IPS-NIHi7 (cell line): ENCODE measurements at regions not wholly inside any gene's neighbourhood (a gene's known extent, or its start where the extent isn't known, plus 50 kb on each side); places are given as distances from the start of the nearest gene placed in this dataset.

Experiments
- DNase-seq: peaks from one replicate; pipeline ENCODE4 v3.0.0; 2012; ENCODE audit warnings: mixed read lengths; ENCODE audit errors: extremely low spot score

DNA sequence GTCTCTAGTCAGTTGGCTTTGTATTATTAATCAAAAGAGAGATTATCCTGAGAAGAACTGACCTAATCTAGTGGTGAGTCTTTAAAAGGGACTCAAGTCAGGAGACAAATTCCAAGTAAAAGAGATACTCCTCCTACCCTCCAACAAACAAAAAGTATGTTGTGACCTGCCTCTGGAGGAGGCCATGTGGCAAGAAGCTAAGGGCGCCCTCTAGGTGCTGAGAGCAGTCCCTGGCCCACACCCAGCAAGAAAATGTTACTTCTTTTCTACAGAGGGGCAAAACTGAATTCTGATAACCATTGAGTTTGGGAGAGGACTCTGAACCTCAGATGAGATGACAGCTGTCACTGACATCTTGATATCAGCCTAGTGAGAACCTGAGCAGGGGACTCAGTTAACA lies 953.6 kb upstream of the AGA start:
- DNase-seq = peak; percentile 34

DNA sequence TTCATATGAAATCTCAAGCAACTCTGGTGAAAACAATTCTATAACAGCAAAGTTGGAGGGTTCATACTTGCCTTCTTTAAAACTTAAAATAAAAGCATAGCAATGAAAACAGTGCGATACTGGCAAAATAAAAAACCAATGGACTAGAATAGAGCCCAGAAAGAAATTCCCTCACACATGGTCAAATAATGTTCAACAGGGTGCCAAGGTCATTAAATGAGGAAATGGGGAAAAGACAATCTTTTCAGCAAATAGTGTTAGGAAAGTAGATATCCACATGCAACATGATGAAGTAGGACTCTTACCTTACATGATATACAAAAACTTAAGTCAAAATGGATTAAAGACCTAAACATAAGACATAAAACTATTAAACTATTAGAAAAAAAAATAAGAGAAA lies 970.2 kb upstream of the AGA start:
- DNase-seq = no peak

DNA sequence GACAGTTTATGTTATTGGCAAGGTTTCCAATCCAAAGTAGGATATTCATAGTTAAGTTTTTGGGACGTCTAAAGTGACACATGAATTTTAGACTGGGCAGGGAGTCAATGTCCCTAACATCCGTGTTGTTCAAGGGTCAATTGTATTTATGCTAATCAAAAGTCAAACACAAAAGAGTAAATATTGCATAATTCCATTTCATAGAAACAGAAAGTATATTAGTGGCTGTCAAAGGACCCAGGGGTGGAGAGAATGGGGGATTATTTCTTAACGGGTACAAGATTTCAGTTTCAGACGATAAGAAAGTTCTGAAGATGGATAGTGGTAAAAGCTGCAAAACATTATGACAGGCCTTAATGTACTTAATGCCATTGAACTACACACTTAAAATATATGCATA lies 971.8 kb upstream of the AGA start:
- no peak for DNase-seq

DNA sequence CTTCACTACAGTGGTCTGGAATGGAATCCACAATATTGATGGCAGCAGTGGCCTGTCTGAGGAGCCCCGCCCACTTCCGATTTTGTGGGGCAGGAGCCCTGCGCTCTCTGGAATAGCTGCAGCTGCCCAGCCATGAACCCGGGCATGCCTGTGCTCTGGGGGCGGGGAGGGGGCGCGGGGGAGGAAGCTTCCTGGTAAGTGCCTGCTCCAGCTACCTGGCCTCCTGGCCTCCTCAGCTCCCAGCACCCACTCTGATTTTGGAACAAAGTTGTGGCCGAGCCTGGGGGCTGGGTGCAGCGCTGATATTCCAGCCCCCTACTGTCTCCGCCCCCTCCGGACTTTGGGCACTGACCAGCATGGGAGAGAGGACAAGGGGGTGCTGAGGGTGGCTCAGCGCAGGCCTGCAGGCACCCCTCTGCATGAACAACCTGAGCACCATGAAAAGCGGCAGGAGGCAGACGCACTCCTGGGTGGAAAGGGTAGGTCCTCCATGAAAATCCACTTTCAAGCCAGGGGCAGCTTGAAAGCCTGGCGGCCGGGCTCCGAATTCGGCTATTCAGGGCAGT lies 972.7 kb upstream of the AGA start:
- DNase-seq = no peak

DNA sequence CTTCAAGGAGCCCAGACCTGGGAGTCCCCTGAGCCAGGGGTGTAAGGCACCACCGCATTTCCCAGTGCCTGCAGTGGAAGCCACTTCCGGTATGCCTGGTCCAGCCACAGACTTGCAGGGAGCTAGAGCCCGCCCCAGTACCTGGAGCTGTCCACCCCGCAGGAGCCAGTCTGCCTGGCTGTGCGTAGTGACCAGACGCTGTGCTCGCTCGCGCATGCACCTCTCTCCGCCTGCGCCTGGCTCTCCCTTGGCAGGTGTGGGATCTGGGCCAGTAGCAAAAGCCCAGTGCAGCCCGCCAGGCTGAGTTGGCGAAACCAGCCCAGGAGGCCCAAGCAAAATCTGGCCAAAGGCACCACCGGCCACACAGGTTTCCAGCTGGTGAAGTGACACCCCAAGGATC lies 973.7 kb upstream of the AGA start:
- DNase-seq = no peak

DNA sequence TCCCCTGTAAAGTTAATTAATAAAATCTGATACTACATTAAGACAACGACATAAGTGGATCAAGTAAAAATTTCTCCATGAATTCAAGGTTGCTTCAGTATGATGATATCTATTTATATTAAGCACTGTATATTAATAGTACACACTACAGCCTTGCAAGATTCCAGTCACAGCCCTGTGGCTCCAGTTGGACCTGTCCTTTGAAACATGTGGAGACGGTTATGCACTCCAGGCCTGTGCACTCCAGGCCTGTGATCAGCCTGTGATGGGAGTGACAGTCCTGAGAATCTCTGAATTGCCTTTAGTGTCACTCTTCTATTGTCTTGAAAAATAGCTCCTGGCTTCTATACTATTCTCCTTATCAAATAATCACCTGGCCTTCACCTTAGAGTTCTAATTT lies 981.1 kb upstream of the AGA start:
- DNase-seq = no peak

DNA sequence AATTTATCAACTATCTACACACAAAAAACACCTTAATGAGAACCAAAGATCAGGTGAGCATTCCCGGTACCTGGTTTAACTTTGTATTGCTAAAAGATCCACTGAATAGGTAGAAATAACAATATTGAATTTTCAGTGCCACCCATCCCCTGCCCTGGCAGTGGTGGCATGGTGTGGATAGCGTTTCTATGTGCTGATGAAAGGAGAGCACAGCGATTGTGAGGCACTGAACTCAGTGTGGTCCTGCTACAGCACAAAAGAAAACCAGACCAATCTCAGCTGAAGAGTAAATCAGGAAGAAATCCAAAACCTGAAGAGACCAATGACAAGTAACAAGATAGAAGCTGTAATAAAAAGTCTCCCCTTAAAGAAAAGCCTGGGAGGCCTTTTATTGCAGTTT lies 984.6 kb upstream of the AGA start:
- DNase-seq = no peak

DNA sequence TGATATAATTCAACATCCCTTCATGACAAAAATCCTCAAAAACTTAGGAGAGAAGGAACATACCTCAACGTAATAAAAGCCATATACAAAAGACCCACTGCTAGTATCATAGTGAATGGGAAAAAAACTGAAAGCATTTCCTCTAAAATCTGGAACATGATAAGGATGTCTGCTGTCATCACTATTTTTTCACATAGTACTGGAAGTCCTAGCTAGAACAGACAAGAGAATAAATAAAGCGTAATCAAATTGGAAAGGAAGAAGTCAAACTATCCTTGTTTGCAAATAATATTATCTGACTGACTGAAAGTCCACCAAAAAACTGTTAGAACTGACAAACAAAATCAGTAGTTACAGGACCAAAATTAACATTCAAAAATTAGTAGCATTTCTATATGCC lies 985.4 kb upstream of the AGA start:
- DNase-seq = no peak

DNA sequence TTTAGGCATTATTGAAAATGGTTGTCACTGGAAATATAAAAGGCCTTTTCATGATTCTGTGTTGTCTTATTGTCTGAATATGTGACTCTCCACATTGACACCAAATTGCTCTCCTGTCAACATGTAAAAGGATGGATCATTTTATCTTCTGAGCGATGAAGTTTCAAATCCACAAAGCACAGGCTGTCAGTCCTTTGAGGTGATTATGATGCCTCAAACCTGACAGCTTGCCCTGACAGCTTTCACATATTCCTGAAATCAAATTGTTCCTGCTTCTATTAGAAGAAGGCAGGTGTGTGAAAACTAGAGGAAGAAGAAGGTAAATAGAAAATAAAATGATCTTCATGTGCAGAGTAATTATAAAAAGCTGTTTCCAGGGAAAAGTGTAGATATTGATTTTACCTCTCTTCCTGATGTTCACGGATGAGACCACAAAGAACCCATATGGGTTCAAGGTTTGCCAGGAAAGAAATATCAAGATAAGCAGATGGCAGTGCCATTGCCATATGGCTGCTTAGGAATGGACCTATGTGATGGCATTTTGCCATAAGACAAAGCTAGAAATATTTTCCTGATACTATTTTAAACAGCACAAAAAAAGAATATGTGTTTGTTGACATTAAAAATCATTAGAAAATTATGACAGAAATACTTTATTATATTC lies 1006.3 kb upstream of the AGA start:
- no peak for DNase-seq

DNA sequence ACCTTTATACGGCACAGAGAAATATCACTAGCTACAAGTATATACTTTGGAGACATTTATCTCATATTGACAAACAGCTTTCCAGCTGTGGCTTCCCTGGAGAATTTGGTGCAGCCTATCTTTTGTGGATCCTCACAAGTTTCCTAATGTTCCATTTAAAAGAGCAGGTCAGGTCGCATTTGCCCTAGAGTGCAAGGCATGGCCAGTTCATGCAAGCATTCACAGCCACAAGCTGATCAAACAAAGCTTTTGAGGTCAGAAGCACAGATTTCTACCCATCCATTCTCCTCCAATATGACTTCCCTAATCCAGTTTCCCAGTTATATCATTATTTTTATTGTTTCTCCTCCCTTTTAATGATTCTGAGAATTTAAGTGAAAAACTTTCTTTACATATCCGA lies 1008.4 kb upstream of the AGA start:
- no peak for DNase-seq

DNA sequence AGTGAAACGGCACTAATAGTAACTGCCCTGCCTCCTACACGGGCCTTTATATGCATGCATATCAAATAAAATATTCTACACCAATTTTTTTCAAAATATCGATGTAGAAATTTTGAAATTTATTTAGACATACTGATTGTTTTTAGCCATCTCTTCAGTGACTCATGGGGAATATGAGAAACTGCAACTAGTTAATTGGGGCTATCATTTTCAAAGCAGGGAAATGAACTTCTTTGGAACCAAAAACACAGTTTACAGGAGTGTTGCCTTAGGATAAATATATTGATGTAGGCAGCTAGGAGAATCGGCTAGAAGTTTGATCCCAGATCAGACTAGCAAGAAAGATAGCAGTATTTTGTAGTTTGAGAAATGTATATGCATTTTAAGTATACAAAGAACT lies 1010.8 kb upstream of the AGA start:
- DNase-seq = no peak

DNA sequence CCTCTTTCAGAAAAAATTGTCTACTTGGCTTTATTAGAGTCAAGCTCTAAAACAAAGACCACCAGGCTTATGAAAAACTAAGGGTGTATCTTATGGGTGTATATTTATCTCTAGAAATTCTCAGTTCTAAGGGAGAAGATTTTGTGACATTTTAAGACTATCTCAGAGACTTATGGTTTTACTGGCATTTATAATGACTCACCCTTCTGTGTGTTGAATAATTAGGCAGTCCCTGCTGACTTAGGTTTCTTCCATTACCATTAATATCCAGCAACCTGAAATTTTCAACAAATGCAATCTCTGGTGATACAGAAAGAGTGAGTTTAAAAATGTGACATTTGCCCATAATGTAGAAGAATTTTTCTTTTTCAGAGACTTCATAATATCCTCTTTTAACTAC lies 1015.0 kb upstream of the AGA start:
- DNase-seq = no peak

DNA sequence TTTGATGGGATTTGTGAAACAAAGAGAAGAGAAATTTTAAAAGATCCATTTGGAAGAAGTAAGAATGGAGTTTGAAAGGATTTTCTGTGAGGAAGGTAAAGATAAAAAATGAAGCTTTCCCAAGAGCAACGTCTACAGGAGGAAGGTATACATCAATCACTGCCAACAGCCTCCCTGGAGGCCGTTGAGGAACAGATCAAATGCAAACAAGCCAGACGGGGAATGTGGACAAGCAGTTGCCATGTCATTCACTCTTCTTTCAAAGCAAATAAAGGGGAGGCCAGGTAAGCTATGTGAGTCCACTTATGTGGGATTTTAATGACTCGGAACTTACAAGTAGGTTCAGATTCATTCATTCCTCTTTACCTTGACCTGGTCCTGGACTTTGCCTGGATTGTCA lies 1020.5 kb upstream of the AGA start:
- no peak for DNase-seq

DNA sequence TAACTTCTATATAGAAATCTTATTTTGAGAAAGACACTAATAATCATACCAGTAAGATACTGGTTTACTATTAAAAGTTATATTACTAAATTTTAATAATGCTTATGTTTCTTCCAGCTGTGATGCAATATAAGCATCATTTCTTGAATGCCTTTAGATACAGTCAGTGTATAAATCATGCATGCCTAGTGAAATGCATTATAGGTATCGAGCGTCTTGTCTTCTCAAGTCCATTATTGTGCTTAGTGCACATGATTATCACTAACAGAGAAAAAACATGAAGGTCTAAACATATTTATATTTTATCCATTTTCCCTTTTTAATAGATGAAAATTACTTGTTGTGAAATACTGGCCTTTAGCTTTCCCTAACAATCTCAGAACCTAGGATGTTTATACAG lies 1021.5 kb upstream of the AGA start:
- DNase-seq = no peak

DNA sequence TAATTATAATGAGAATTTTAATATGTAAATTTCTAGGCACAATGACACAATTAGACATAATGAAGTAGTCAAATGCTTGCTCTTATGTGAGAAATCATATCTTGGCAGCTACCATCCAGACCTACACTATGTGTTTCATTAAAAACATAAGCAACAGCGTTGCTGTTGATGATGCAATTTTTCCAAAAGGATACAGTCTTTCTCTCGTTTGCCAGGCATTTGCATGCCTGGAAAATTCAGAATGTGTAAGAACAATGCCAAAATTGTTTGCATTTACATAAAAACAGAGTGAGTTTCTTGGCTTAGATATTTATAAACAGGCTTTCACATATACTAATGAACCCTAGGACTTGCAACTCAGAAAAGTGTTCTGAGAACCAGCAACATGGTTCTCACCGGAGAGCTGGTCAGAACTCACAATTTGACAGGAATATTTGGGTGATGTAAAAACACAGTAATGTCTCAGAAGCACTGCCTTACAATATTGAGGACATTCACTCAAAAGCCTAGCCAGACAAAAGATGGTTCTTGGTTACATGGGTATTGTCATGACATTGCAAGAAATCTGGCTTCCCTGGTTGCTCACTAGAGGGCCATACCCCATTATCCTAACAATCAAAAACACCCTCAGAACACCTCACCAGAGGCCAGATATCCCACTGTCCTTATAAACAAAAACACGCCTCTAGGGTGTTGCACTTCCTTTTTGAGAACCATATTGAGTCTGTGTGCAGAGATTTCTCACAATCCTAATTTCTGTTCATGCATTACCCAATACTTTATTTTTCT lies 1029.0 kb upstream of the AGA start:
- DNase-seq = peak; percentile 24

DNA sequence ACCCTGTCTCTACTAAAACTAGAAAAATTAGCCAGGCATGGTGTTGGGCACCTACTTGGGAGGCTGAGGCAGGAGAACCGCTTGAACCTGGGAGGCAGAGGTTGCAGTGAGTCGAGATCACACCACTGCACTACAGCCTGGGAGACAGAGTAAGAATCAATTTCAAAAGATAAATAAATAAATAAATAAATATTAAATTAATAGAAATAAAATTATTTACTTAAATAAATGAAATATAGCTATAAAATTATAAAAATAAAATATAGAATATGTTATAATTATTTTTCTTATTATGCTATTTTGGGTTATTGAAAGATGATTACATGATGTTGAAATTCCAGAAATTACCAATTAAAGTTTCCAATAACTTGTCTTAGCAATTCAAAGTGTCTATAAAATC lies 1029.8 kb upstream of the AGA start:
- DNase-seq = no peak

DNA sequence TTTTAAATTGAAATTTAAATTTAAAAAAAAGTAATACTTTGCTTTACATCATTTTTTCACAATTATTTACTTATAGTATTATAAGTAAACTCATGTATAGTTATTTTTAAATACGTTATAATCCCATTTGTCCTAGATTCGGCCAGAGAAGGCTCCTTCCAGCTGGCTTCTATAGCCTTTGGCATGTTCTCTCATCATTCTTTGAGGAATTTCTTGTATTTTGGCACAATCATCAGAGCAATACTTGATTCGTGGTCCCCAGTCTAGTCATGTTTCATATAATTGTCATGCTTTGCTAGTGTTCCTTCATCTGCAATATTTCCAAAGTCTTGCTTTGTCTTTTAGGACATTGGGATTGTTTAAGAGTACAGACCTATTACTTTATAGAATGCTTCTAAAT lies 1037.9 kb upstream of the AGA start:
- DNase-seq = no peak

DNA sequence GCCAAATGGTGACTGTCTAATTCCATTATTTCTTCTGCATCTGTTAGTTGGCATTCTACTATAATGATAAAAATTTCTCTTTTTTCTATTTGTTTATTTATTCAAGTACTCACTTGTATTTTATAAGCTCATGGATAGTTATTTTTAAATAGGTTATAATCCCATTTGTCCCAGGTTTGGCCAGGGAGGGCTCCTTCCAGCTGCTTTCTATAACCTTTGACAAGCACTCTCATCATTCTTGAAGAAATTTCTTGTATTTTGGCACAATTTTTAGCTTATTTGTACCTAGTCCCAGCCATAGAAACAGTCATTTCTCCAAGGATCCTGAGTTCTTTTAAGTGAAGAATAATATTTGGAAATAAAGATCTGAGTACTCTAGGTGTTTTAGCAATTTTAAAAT lies 1038.6 kb upstream of the AGA start:
- no peak for DNase-seq

DNA sequence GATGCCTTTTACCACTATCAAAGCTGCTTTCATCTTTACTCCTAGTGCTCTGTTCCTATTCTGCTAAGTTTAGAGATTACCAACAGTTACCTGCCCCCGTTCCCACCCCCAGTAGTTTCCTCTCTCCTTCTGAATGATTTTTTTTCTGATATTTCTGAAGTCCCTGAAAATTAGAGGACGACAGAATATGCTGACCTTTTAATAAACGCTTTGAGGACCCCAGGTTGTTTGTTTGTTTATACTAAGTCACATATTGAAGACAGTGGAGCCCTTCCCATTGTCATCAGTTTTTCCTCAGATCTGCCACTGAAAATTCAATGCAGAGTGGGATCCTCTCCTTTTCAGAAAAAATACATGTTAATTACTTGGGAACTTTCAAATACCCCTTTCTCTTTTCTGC lies 1039.3 kb upstream of the AGA start:
- DNase-seq = no peak

DNA sequence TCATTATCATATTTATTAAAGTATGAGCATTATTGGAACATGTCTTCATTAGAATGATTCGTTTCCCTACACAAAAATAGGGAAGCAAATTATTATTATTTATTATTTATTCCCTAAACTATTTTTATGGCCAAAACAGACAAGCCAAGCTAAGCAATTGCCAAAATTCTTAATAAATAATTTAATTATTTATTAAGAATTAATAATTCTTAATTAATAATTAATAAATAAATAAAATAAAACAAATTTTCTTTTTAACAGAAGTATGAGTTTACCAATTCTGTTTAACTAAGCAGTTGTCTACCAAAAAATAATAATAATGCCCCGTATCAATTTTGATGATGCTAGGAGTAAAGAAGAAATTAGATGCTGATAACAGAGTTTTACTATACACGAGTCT lies 1080.8 kb upstream of the AGA start:
- DNase-seq = no peak

DNA sequence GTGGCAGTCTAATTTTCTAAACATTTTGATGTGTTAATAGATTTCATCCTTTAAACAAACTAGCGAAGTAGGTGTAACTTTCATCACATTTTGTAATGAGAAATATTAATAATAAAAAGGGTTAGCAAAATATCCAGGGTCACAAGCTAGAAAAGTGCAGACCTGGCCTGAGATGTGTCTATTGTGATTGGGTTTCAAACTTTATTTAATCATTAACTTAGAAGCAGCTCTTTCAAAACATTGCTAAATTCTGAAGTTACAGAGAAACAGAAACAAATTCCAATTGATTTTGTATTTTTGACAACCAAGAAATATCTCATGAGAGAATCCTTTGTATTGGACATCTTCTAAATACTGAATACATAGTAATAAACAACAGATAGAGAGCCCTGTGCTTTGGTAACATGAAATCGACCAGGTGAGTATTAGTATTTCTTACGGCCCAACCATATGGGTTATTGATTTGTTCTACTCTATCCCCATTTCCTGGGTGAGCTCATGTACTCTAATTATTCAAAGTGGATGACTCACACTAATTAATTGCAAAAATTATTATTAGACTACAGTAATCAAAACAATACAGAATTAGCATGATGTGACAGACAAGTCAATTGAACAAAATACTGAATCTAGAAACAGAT lies 1093.8 kb upstream of the AGA start:
- DNase-seq = no peak

DNA sequence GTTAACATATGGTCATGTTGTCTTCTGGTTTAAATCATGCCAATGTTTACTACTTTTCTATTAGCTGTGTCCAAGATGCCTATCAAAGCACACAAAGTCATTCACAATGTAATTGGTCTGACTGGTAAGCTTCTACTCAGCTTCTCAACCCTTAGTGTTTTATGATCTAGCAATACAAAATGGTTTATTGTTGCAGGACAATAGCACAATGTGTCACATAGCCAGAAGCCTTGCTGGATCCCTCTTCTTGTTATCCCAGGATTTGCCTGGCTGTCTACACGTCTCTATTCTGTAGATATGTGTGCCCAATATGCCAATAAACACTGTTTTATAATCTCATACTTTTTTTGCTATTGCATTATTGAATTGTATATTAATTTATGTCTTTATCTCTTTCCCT lies 1111.0 kb upstream of the AGA start:
- DNase-seq = no peak

DNA sequence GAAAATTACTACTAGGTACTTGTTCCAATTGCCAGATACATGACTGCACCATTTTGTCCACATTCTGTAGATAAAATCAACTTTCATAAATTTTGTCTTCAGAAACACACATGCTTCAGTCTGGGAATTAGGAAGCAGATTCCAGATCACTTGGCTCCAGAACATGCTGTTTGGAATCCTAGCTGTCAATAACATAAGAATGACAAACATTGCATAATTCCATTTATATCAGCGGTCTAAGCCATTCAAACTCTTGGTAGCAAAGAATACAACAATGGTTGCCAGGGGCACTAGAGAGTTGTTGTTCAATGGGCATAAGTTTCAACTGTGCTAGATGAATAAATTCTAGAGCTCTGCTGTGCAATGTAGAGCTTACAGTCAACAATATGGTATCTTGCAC lies 1112.1 kb upstream of the AGA start:
- no peak for DNase-seq
